GM12878 (cell line): ENCODE measurements at regions not wholly inside any gene's neighbourhood (a gene's known extent, or its start where the extent isn't known, plus 50 kb on each side); places are given as distances from the start of the nearest gene placed in this dataset.

Experiments
- ATAC-seq: fragments of 200-7000 bp; cut with Tn5 transposase; 3 replicates; pipeline ENCODE4 v1.9.1; 2020; ENCODE audit warnings: mild to moderate bottlenecking, moderate library complexity
- BruUV-seq: library from RNA; stranded (reverse); fragments of 400-500 nt; replicated peaks from 2 replicates; lab custom pipeline; 2021; lab: Mats Ljungman, UMichigan
- CTCF ChIA-PET: fragments of 300-600 bp; sonication (Branson Sonifier 250); formaldehyde crosslinking; extraction: SDS; loops from one replicate; lab custom pipeline; 2021; ENCODE audit warnings: inconsistent platforms; lab: Yijun Ruan, JAX
- POLR2A ChIA-PET: fragments of 350-600 bp; formaldehyde crosslinking; extraction: SDS; loops from one replicate; lab custom pipeline; 2021; ENCODE audit warnings: inconsistent platforms; lab: Charles Lee
- RAD21 ChIA-PET: fragments of 300-600 bp; sonication (Branson Sonifier 250); formaldehyde crosslinking; loops from one replicate; lab custom pipeline; 2023; ENCODE audit warnings: antibody characterized with exemption; ENCODE audit not compliant: unreplicated experiment; lab: Charles Lee
- SMC1A ChIA-PET: fragments of 300-600 bp; sonication (Branson Sonifier 250); formaldehyde crosslinking; loops from one replicate; lab custom pipeline; 2023; ENCODE audit not compliant: unreplicated experiment, uncharacterized antibody; lab: Charles Lee
- DNase-seq: peaks from one replicate; pipeline ENCODE4 v3.0.0-alpha.2; 2011; ENCODE audit warnings: low read depth, low spot score
- FAIRE-seq: peaks from 3 replicates; lab custom pipeline; 2011; peaks lifted over from hg19 to GRCh38; lab: Jason Lieb, UNC
- H2AFZ ChIP-seq: 2 replicates; pipeline ENCODE4 v1.6.0; 2011; ENCODE audit warnings: low read depth, low read length, control low read depth; ENCODE audit not compliant: control insufficient read depth
- H3K27ac ChIP-seq: 2 replicates; pipeline ENCODE4 v1.5.1; 2011; ENCODE audit warnings: control low read depth; ENCODE audit not compliant: control insufficient read depth, insufficient read depth
- H3K27me3 ChIP-seq, 2 experiments: replicated peaks in 1 of 2; 2 replicates each; pipeline versions ENCODE4 v1.6.0 to v1.6.1; 2011; ENCODE audit warnings: low read length in 1 of 2; ENCODE audit not compliant: control insufficient read depth in 2 of 2, insufficient read depth in 2 of 2
- H3K36me3 ChIP-seq, 2 experiments: 2 replicates each; pipeline ENCODE4 v1.5.1; 2011; ENCODE audit warnings: low read length in 1 of 2; ENCODE audit not compliant: control insufficient read depth in 2 of 2, insufficient read depth in 2 of 2
- H3K4me1 ChIP-seq: 2 replicates; pipeline ENCODE4 v1.6.1; 2011; ENCODE audit warnings: mild to moderate bottlenecking, low read length, moderate library complexity, mixed read lengths; ENCODE audit not compliant: control insufficient read depth, insufficient read depth
- H3K4me2 ChIP-seq: 2 replicates; pipeline ENCODE4 v1.6.0; 2011; ENCODE audit warnings: control low read depth; ENCODE audit not compliant: control insufficient read depth, insufficient read depth
- H3K4me3 ChIP-seq: fragments of 200-600 bp; sonication (generic); 2 replicates; pipeline ENCODE4 v1.5.1; 2016
- H3K79me2 ChIP-seq: 2 replicates; pipeline ENCODE4 v1.6.0; 2011; ENCODE audit warnings: low read length; ENCODE audit not compliant: control insufficient read depth, insufficient read depth
- H3K9ac ChIP-seq: 2 replicates; pipeline ENCODE4 v1.8.0; 2011; ENCODE audit warnings: low read length, control low read depth, mixed read lengths; ENCODE audit not compliant: control insufficient read depth, insufficient read depth
- H3K9me3 ChIP-seq: replicated peaks from 3 replicates; pipeline ENCODE4 v1.5.1; 2011; ENCODE audit warnings: mild to moderate bottlenecking, low read length; ENCODE audit not compliant: control insufficient read depth, insufficient read depth
- H4K20me1 ChIP-seq: 2 replicates; pipeline ENCODE4 v1.6.0; 2011; ENCODE audit not compliant: control insufficient read depth, insufficient read depth
- ATF3 ChIP-seq: IDR thresholded peaks from 2 replicates; pipeline ENCODE4 v1.6.1; 2011; ENCODE audit warnings: low read depth, mild to moderate bottlenecking, low read length, moderate library complexity, borderline replicate concordance; ENCODE audit errors: extremely low read depth
- EP300 ChIP-seq, 2 experiments: fragments of 150-350 bp in 1 of 2; IDR thresholded peaks; 2 replicates each; pipeline ENCODE4 v1.6.1; 2011 to 2012; ENCODE audit warnings: low read depth in 2 of 2, low read length in 2 of 2, borderline replicate concordance in 1 of 2, improper control_type of control experiment in 1 of 2, inconsistent platforms in 1 of 2; ENCODE audit not compliant: control insufficient read depth in 1 of 2
- GABPA ChIP-seq: IDR thresholded peaks from 2 replicates; pipeline ENCODE4 v1.6.1; 2014; ENCODE audit warnings: antibody characterized with exemption, low read depth, mild to moderate bottlenecking, inconsistent platforms
- PML ChIP-seq: IDR thresholded peaks from 2 replicates; pipeline ENCODE4 v1.6.1; 2012; ENCODE audit warnings: low read length, inconsistent platforms
- POLR2AphosphoS5 ChIP-seq: IDR thresholded peaks from 2 replicates; pipeline ENCODE4 v1.6.1; 2011; ENCODE audit warnings: mild to moderate bottlenecking, low read length, inconsistent platforms
- SRF ChIP-seq, 2 experiments: IDR thresholded peaks; 2 replicates each; pipeline ENCODE4 v1.6.1; 2011; ENCODE audit warnings: low read depth in 2 of 2, low read length in 2 of 2, mild to moderate bottlenecking in 1 of 2, moderate library complexity in 1 of 2
- ZBTB4 ChIP-seq: fragments of 450-650 bp; formaldehyde crosslinking; IDR thresholded peaks from 2 replicates; pipeline ENCODE4 v1.4.0; 2022; ENCODE audit warnings: mild to moderate bottlenecking, moderate library complexity
- ZNF274 ChIP-seq: IDR thresholded peaks from one replicate; pipeline ENCODE4 v1.8.0; 2011; ENCODE audit not compliant: insufficient read length, insufficient read depth
- WGBS: methylation state at CpG from one replicate; pipeline ENCODE4 v1.1.6; 2016; ENCODE audit warnings: low lambda C conversion rate; ENCODE audit not compliant: insufficient replicate concordance, insufficient coverage; ENCODE audit errors: missing lambda C conversion rate; 5-methylcytosine and 5-hydroxymethylcytosine counted together
- in situ Hi-C: fragments of 300-500 bp; cut with MboI; formaldehyde crosslinking; loops from 9 replicates; pipeline ENCODE4 v1.14.3; 2018; ENCODE audit warnings: mixed read lengths
- intact Hi-C: fragments of 100-400 bp; cut with micrococcal nuclease; formaldehyde crosslinking; loops from one replicate; pipeline ENCODE4 v1.14.2; 2022; ENCODE audit not compliant: unreplicated experiment
- TF ChIP-seq, protein P1 (sequence below): IDR thresholded peaks from 2 replicates; pipeline ENCODE4 v1.6.1; 2011; ENCODE audit warnings: borderline replicate concordance, low read depth, mild to moderate bottlenecking, moderate library complexity, mixed read lengths, low read length; ENCODE audit not compliant: insufficient read depth; ENCODE audit errors: extremely low read length
- TF ChIP-seq, protein P2 (sequence below): IDR thresholded peaks from 2 replicates; pipeline ENCODE4 v1.6.1; 2012; ENCODE audit warnings: low read depth, low read length, improper control_type of control experiment
- TF ChIP-seq, protein P3 (sequence below): IDR thresholded peaks from 2 replicates; pipeline ENCODE4 v1.6.1; 2012; ENCODE audit warnings: low read length, inconsistent platforms
- TF ChIP-seq, protein P4 (sequence below): fragments of 450-650 bp; IDR thresholded peaks from 2 replicates; pipeline ENCODE4 v1.6.1; 2017; ENCODE audit warnings: low read depth, mild to moderate bottlenecking, moderate library complexity

GRCh38 chr10:63723320-63723719 lies 202.1 kb downstream of the REEP3 start:
- no peak for ATAC-seq
- no peak for DNase-seq
- RAD21 ChIA-PET: interaction anchor here (1.4 to 10.0 kb wide), 3 partner anchors 87 to 554 kb away, joined by 4 to 241 read pairs (median 96); no protein-coding TSS in a partner anchor
- Histone ChIP-seq H3K27me3 (no peaks in the 10 kb centered on the region; a peak in 2 of 4 replicates), H3K4me2 (no peak overlapping the region), H3K9me3 (no peaks in the 10 kb centered on the region), H2AFZ (no peak overlapping the region), H3K4me1 (no peaks in the 10 kb centered on the region), H3K36me3 (no peaks in the 10 kb centered on the region), H3K4me3 (no peak overlapping the region), H3K79me2 (no peaks in the 10 kb centered on the region), H3K27ac (no peak overlapping the region), H3K9ac (no peak overlapping the region), H4K20me1 (no peaks in the 10 kb centered on the region)
- CTCF ChIA-PET: interaction anchor here (0.9 to 9.8 kb wide), 5 partner anchors 19 to 560 kb away, joined by 3 to 521 read pairs (median 4); no protein-coding TSS in a partner anchor
- in situ Hi-C loops (loop anchor here (5.0 to 25.0 kb wide), 2 partner anchors 566 to 1136 kb away; no protein-coding TSS in a partner anchor), intact Hi-C loops (loop anchor here (10.0 kb wide), 2 partner anchors 189 to 1129 kb away; no protein-coding TSS in a partner anchor)
- BruUV-seq: no TSS peak
- FAIRE-seq: no peak
- SMC1A ChIA-PET: interaction anchor here (9.9 kb wide), 1 partner anchor 556 kb away, joined by 264 read pairs; no protein-coding TSS in a partner anchor
- POLR2A ChIA-PET: interaction anchor here (0.5 kb wide), 1 partner anchor 18 kb away, joined by 5 read pairs; no protein-coding TSS in a partner anchor
- 38% methylated on average over 4 of the region's 4 CpGs for WGBS
- TF ChIP-seq, protein P1, sequence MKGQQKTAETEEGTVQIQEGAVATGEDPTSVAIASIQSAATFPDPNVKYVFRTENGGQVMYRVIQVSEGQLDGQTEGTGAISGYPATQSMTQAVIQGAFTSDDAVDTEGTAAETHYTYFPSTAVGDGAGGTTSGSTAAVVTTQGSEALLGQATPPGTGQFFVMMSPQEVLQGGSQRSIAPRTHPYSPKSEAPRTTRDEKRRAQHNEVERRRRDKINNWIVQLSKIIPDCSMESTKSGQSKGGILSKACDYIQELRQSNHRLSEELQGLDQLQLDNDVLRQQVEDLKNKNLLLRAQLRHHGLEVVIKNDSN: no peak
- TF ChIP-seq PML (no peak), ZBTB4 (no peak), POLR2AphosphoS5 (no peak), SRF (IDR thresholded peaks at IDR 0.05; ENCODE audit: low read depth in 2 of 2, low read length in 2 of 2) (no peak), ZNF274 (no peak), ATF3 (no peak), GABPA (no peak), EP300 (IDR thresholded peaks at IDR 0.05; ENCODE audit: borderline replicate concordance in 1 of 2, control insufficient read depth in 1 of 2, low read depth in 2 of 2, low read length in 2 of 2) (no peak)
- TF ChIP-seq, protein P2, sequence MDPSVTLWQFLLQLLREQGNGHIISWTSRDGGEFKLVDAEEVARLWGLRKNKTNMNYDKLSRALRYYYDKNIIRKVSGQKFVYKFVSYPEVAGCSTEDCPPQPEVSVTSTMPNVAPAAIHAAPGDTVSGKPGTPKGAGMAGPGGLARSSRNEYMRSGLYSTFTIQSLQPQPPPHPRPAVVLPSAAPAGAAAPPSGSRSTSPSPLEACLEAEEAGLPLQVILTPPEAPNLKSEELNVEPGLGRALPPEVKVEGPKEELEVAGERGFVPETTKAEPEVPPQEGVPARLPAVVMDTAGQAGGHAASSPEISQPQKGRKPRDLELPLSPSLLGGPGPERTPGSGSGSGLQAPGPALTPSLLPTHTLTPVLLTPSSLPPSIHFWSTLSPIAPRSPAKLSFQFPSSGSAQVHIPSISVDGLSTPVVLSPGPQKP: no peak
- TF ChIP-seq, protein P3, sequence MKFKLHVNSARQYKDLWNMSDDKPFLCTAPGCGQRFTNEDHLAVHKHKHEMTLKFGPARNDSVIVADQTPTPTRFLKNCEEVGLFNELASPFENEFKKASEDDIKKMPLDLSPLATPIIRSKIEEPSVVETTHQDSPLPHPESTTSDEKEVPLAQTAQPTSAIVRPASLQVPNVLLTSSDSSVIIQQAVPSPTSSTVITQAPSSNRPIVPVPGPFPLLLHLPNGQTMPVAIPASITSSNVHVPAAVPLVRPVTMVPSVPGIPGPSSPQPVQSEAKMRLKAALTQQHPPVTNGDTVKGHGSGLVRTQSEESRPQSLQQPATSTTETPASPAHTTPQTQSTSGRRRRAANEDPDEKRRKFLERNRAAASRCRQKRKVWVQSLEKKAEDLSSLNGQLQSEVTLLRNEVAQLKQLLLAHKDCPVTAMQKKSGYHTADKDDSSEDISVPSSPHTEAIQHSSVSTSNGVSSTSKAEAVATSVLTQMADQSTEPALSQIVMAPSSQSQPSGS: no peak
- TF ChIP-seq, protein P4, sequence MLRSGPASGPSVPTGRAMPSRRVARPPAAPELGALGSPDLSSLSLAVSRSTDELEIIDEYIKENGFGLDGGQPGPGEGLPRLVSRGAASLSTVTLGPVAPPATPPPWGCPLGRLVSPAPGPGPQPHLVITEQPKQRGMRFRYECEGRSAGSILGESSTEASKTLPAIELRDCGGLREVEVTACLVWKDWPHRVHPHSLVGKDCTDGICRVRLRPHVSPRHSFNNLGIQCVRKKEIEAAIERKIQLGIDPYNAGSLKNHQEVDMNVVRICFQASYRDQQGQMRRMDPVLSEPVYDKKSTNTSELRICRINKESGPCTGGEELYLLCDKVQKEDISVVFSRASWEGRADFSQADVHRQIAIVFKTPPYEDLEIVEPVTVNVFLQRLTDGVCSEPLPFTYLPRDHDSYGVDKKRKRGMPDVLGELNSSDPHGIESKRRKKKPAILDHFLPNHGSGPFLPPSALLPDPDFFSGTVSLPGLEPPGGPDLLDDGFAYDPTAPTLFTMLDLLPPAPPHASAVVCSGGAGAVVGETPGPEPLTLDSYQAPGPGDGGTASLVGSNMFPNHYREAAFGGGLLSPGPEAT: no peak
